RCC 7860 (cell line): ENCODE measurements at regions not wholly inside any gene's neighbourhood (a gene's known extent, or its start where the extent isn't known, plus 50 kb on each side); places are given as distances from the start of the nearest gene placed in this dataset.
"Not testable (repeated sequence)": the region's sequence is repeated elsewhere in the genome, so short reads cannot be mapped to it uniquely, and the experiment has no call there.

Experiments used
- DNase-seq: peaks from one replicate; pipeline ENCODE4 v3.0.0-alpha.2; 2015; ENCODE audit warnings: low spot score
- FAIRE-seq: peaks from 2 replicates; lab custom pipeline; 2012; peaks lifted over from hg19 to GRCh38; lab: Jason Lieb, UNC

DNA sequence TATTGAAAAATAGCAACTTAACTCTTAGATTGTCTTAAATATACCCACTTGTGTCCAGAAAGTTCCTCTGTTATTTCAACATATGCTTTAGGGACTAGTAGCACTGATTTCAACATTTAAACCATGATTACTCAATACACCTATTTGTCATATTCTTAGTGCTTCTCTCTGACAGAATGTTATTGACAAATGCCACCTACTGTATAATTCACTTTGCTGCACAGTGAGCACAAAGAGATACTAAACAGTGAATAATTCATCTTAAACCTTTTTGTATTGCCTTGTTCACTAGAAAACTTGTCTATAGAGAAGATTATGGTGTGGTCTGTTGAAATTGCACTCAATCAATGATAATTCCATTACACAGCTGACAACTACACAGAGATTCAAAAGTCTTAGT, 692.6 kb downstream of the PCDH17 start:
- DNase-seq, result no peak
- FAIRE-seq, result no peak

DNA sequence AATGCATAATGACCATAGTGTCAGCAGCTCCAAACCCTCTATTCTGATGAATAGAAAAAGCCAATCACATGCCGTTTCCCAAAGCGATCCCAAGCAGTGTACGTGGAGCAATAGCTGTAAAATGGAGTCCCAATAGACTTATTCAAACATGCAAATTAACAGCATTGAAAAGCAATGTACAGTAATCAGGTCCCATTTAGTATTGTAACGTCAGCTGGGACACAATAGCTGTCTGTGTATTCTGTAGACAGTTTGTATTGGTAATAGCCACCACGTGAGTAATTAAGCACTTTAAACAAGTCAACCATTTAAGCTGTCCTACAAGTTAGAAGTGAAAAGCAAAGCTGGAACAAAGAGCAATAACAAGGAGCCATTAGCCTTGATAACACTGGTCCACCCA, 698.2 kb downstream of the PCDH17 start:
- no peak for DNase-seq
- FAIRE-seq, result no peak

DNA sequence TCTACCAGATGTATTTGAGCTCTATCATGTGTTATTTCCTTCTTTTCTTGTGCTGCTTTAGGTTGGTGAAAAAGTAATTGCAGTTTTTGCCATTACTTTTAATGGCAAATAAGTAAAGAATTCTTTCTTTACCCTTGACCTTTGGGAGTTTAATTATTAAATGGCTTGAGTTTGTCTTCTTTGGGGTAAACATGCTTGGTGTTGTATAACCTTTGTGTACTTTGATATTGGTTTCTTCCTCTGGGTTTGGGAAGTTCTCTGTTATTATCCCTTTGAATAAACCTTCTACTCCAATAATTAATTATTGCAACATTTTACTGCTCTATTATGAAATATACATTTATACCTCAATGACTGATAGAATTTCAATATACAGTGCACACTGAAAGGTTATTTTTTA, 709.4 kb downstream of the PCDH17 start:
- FAIRE-seq (no peak), DNase-seq (no peak)

DNA sequence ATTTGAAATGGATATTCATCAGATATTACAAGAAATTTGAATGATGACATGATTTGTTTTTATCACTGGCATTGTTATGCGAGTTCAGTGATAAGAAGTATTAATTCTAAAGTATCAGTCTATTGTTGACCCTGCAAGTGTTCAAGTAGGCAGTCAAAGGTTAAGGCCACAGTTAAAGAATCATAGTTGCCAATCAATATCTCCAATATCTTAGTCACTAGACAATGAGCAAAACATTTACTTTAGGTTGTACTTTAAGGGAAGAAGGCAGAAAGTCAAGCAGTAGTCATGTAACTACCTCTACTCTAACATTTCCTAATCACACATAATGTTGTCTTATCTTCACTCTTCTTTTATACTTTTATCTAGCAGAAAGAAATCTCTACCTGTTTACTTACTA, 709.8 kb downstream of the PCDH17 start:
- DNase-seq, result no peak
- no peak for FAIRE-seq

DNA sequence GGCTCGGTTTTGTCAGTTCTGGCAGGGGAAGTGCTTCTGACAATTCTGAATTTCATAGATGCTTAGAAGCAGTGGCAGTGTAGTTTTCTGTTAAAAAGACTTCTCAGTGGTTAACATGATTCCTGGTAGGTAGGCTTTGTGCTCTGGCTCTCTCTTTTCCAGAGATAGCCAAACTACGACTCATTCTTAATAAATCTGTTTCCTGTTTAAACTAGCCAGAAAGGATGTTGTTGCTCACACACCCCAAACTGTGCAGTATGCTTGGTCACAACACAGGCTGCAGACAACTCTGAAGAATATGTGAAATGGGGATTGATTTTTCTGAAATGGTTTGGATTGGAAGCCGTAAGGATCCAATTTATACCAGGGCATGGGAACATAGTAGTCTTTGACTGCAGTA, 711.5 kb downstream of the PCDH17 start:
- DNase-seq, result no peak
- FAIRE-seq, result no peak

DNA sequence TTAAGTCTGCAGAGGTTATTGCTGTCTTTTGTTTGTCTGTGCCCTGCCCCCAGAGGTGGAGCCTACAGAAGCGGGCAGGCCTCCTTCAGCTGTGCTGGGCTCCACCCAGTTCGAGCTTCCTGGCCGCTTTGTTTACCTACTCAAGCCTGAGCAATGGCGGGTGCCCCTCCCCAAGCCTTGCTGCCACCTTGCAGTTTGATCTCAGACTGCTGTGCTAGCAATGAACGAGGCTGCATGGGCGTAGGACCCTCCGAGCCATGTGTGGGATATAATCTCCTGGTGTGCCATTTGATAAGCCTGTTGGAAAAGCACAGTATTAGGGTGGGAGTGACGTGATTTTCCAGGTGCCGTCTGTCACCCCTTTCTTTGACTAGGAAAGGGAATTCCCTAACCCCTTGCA, 720.6 kb downstream of the PCDH17 start:
- DNase-seq, FAIRE-seq: not testable (repeated sequence)

DNA sequence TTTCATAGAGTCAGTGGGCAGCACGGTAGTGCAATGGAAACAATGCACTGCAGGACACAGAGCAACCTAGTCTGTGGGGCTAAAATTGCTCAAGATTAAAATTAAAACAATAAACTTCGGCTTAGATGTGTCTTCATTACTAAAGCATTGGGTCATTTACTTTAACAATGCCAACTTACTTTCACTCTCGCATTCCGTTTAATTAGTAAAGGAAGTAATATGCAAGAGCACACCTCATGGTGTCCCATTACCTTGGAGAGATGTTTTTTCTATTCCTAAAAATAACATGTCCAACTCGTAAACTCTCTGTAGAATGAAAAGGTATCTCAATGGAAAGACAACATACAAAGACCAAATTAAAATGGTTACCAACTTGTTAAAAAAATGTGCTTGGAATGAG, 738.4 kb downstream of the PCDH17 start:
- no peak for FAIRE-seq

DNA sequence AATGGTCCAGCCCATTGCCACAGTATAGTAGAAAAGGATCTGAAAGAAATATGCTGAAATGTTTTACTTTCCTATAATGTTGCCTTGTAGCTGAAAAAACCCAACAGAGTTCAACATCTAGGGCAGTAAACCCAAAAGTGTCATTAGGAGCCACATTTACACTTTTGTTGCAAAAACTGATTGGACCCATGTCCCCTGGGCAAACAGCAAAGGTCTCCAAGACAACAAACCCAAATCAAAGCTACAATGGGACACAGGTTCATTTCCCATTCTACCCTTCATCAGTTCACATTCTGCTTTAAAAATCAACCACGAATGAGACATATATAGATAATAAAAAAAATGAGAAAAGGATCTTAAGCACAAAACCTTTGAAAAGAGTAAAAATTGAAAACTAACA, 744.8 kb downstream of the PCDH17 start:
- no peak for DNase-seq
- FAIRE-seq, result no peak

More for the DNA sequence above, 738.4 kb downstream of the PCDH17 start:
- DNase-seq, result no peak

DNA sequence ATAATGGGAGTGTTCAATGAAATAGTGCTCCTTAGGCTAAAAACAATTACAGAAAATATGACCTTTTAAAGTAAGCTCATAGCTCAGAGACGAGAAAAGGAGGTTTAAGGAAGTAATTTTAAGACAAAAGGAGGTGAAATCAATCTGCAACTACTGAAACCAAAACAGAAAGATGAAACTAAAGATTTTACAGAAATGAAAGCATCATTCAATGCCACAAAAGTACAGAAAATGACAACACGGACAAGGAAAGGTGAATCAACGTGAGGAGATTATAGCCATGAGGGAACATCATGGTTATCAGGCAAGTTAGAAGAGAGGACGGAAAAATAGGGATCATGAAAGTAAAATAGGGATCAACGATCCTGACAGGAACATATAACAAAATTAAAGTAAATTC, 745.2 kb downstream of the PCDH17 start:
- DNase-seq (no peak), FAIRE-seq (no peak)

DNA sequence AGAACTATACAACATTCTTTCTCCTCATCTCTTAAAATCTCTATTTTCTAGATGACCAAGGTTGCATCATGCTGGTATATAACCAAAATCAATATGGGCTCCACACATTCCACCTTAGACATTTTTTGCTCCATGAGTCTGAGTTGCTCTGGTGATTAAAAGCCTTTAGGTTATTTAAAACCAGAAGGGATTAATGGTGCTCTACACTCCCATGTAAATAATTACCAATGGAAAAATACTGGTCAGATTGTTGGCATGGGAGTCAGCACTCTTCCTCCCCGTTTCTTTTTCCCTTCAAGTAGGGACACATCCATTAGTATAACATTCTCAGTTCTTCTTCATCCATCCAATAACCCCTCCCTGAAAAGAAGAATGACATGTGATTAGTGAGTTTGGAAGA, 747.7 kb downstream of the PCDH17 start:
- no peak for FAIRE-seq
- no peak for DNase-seq

DNA sequence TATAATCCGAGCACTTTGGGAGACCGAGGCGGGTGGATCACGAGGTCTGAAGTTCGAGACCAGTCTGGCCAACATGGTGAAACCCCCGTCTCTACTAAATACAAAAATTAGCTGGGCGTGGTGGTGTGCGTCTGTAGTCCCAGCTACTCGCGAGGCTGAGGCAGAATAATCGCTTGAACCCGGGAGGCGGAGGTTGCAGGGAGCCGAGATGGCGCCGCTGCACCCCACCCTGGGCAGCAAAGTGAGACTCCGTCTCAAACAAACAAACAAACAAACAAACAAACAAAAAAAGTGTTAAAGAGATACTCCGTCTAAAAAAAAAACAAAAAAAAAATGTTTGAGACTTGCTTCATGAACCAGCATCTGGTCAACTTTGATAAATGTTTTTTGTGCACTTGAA, 753.8 kb downstream of the PCDH17 start:
- not testable (repeated sequence) for FAIRE-seq, DNase-seq

DNA sequence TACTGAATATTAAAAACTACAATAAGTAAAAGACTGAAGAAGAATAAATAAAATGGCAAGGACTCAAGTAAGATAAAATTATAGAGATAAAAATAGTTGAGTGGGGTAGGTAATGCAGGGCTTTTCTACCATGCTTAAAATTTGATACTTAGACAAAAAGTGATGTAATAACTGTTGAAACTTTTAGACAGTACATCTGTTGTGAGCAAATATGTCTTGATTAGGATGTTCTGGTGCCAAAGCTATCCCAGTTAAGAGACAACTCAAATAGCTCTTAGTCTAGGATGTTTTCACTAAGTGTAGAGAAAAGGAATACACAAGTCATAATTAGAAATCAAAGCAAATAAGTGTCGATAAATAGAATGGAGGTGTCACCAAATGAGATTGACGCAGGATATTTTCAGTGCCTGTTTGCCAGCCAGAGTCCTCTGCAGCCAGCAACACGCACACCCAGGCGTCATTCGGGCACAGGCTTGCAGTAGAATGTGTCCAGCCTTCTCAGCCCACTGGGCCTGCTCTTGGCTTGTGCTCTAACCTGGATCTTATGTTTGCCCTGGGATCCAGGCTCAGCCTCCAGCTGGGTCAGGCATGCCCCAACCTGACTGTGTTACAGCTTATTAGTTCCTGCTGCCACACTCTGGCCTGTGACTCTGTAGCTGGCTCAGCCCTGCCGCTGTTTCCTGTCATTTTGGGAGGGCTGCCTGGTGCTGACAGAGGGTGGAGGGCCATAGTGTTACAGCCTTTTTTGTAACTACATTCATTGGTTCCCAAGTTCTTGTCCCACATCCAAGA, 766.2 kb downstream of the PCDH17 start:
- no peak for FAIRE-seq

DNA sequence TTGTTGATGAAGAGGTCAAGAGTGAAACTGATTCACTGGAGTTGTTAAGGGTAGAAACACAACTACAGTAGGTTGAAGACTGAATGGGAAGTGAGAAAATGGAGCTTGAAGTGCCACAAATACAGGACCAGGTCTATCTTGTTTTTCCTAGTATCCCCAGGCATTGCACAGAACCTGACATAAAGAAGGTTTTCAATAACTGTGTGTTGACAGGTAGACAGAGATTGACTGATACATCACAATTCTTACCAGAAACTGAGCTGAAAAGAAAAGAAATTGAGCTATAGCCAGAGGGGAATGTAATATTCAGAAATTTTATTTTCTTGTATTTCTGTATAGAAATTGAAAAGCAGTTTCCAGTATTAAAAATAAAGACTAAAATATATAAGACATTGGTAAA, 767.7 kb downstream of the PCDH17 start:
- DNase-seq (no peak), FAIRE-seq (no peak)

More for the DNA sequence above, 766.2 kb downstream of the PCDH17 start:
- DNase-seq, result no peak

DNA sequence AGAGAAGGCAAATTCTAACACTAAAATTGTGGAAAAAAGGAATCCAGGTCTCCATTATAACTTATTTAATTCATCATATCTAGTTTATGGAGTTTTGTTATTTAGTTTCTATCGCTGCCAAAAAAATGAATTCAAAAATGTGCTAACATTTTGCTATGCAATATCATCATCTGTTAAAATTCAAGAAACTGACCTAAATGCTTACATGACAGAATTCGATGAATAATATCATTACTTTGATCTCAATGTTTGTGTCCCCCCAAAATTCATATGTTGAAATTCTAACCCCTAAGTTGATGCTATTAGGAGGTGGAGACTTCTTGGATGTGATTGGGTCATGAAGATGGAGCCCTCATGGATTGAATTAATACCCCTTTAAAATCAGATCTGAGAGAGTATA, 775.0 kb downstream of the PCDH17 start:
- FAIRE-seq (no peak), DNase-seq (no peak)

DNA sequence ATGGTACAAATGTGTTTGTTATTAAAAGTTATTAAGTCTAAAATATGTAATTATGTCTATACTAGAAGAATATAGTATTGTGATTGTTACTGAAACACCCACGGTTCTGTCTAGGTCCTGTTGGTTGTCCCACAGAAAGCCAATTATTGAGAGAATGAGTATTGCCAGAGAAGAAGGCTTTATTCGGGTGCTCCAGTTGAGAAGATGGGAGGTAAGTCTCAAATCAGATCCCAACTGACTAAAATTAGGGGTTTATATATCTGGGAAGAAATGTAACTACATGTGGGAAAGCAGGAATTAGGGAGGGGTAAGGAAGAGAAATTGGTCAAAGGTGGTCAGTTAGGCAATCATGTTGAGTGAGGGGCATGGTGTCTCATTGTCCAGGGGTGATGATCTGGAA, 798.4 kb downstream of the PCDH17 start:
- DNase-seq (no peak), FAIRE-seq (no peak)

DNA sequence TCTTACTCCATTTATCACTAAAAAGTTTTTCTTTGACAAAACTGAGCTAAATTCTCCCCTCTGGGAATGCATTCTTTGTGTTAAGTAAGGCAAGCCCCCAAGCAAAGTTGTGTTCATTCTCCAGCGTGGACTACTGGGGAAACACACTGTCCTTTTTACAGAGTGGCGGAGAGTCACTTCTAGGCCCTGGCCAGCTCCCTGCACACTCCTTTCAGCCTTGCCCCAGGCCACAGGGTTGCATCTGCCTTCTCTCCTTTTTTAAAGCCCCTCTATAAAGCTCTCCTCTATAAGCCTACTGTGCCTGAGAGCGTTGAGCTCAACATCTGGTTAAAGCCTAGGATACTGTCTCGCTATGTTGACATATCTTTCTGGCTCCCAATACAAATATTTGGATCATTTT, 803.4 kb downstream of the PCDH17 start:
- no peak for FAIRE-seq

DNA sequence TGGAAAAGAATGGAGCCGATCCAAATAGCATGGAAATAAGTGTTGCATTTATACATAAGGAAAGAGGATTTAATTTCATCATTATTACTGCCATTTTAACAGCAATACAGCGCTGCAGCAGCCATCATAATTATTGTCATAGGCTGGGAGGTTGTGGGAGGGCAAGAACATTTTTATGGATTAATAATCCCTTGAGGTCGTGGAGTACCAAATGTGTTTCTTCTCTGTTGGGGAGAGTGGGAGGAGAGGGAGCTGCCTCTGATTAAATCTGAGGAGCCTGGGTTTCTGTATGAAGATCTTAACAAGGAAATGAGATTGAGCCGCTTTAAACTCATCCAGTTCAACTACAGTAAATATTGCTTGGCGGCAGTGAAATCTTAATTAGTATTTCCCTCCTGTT, 805.9 kb downstream of the PCDH17 start:
- no peak for DNase-seq
- FAIRE-seq, result no peak

More for the DNA sequence above, 803.4 kb downstream of the PCDH17 start:
- DNase-seq, result no peak

DNA sequence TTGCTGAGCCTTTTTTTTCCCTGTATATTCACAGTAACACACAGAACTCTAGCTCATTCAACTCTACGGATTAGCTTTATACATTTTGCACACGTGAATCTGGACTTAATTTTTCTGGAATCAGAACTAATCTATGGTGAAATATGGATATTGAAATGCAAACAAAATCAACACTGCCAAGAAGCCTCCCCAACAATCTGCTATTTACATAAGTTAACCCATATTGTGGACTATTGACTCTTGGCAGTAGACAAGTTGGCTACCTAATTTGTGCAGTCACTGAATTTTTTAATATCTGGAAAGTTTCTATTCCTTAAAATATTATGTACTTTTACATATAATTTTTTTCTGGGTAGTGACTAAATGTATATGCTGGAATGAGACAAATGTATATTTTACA, 815.4 kb downstream of the PCDH17 start:
- FAIRE-seq (no peak), DNase-seq (no peak)

DNA sequence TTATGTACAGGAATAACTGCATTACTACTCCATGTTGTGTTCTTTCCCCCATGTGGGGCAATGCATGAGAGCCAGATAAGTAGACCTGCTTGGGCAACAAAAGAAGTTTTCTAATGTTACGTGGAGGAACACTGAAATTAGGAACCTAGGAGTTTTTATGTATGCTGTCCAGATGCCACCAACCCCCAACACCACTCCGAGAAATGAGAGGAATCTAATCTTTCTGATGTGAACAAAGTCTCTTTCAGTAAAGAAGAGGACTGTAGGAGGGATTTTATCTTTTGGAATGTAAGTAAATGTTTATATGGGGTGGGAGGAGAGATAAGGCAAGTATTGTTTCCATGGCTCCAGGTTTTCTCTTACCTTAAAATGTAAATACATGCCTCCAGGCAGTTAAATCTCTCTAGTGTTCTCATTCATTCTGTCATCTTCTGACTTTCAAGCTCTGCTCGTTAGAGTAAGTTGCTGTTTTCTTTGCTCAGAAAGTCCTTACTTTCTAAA, 820.6 kb downstream of the PCDH17 start:
- DNase-seq, result no peak
- no peak for FAIRE-seq

DNA sequence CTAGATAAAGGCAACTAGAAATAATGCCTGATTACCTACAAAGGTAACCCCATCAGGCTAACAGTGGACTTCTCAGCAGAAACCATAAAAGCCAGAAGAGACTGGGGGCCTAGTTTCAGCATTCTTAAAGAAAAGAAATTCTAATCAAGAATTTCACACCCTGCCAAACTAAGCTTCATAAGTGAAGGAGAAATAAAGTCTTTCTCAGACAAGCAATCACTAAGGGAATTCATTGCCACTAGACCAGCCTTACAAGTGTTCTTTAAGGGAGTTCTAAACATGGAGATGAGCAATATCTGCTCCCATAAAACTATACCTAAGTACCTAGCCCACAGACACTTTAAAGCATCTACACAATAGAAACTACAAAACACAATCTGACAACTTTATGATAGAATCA, 823.5 kb downstream of the PCDH17 start:
- FAIRE-seq (no peak), DNase-seq (no peak)

DNA sequence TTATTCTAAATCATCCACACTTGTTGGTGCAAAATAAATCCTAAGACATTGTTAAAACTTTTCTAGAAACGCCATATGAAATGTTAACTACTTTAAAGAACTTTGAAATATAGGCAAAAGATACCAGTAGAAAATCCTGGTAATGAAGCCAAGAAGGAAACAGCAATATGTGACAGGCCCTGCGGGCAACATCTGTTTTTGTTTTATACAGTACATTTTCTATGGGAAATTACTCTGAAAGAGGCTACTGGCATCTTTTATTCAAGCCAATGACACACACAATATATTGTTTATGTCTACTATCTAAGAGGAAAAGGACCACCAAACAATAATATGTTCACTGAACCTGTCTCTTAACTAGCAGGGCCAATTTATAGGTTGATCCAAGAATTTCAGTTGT, 829.7 kb downstream of the PCDH17 start:
- no peak for FAIRE-seq
- DNase-seq, result no peak

DNA sequence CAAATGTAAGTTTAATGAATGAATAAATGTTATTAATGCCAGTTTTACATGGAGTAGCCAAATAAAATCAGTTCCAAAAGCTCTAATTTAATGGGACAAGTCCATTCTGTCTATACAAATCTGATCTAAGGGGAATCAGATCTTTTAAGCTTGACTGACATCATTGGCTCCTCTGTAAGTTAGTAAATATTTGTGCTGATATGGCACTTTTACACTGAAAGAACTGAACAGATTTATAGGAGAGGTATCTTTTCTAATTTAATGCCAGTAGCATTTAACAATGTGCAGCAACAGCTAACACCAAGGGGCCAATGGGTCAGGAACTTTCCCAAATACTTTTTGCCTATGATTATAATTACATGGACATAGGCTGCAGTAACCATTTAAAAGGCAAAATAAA, 832.3 kb downstream of the PCDH17 start:
- FAIRE-seq, result no peak

DNA sequence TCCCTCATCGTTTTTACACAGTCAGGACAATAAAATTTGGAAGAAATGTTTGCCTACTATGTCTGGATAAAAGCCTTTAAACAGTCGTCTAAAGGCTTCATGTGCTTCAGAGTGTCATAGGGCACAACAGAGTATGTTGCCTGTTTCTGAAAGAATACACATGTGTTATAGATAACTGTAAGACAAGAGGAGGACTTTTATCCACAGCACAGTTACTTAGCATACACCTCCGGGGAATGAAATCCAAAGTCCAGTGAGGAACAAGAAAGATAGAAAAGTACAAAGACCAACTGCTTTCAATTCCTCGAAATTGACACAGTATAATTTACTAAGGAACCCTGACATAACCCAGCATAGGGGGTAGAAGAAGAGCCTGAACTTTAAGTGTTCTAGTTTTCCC, 835.6 kb downstream of the PCDH17 start:
- DNase-seq (no peak), FAIRE-seq (no peak)

More for the DNA sequence above, 832.3 kb downstream of the PCDH17 start:
- DNase-seq, result no peak
